ENCODE measurements at regions not wholly inside any gene's neighbourhood (a gene's known extent, or its start where the extent isn't known, plus 50 kb on each side); places are given as distances from the start of the nearest gene placed in this dataset.

DNA sequence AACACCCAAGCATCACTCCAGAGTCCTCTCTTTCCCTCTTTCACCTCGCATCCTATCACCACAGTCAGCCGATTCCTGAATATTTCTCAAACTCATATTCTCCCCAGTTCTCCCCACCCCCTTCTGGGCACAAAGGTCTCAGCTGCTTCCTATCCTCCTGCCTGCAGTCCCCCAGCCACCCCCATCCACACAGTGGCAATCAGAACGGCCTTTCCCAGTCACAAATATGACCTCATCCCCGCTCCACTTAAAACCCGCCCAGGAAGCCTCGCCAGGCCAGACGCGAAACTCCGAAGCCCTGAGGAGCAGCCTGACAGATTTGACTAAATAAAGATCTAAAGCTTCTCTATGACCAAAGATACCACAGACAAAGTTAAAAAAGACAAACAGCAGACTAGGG lies 49.9 kb upstream of the LINGO1 start:
- H3K4me3 Mint-ChIP-seq = no peak overlapping the region
- ATAC-seq (replicated peaks; ENCODE audit: extremely low read depth, poor library complexity, severe bottlenecking) = no peak
- H3K4me1 Mint-ChIP-seq = no peaks in the 10 kb centered on the region
- no peaks in the 10 kb centered on the region for H3K9me3 Mint-ChIP-seq
- H3K27ac Mint-ChIP-seq (ENCODE audit: low read depth) = no peak overlapping the region
- H3K36me3 Mint-ChIP-seq (ENCODE audit: insufficient read depth) = no peaks in the 10 kb centered on the region
- DNase-seq (ENCODE audit: low spot score in 2 of 2) = no peak
- H3K27me3 Mint-ChIP-seq = peaks cover 74% of the 10 kb centered on the region
